Stomach (tissue), 4 donors: ENCODE measurements at regions not wholly inside any gene's neighbourhood (a gene's known extent, or its start where the extent isn't known, plus 50 kb on each side); places are given as distances from the start of the nearest gene placed in this dataset.

Experiments used
- POLR2AphosphoS5 ChIP-seq, 3 donors: sonication (generic); formaldehyde crosslinking; IDR thresholded peaks; one replicate each; pipeline ENCODE4 v1.6.1; 2016; ENCODE audit warnings: antibody characterized with exemption in 3 of 3
- TF ChIP-seq, protein P1 (sequence below), 7 experiments: fragments of 450-650 bp in 4 of 7; fragments of 200-600 bp in 3 of 7; sonication (generic) in 3 of 7; IDR thresholded peaks; one replicate each; pipeline ENCODE4 v1.5.1; 2016 to 2019; ENCODE audit warnings: antibody characterized with exemption in 7 of 7, control low read depth in 2 of 7, mild to moderate bottlenecking in 1 of 7

DNA sequence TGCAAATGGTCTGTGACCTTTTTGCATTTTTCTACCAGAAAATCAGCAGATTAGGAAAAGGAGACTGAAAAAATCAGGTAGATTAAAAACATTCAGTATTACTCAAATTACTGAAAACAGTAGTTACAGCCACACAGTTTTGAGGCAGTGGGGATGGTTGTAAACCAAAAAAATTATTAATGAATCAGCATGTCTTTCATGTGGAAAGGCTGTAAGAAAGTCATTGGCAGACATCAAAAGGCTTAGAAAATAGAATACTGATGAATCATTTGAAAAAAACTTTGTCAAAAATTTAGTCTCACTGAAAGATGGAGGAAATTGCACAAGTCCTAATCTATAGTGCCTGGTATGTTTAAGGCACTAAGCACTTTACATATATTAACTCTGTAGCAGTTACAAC is 133.9 kb upstream of the GCFC2 start:
- no peak for TF ChIP-seq POLR2AphosphoS5 (IDR thresholded peaks at IDR 0.05)
- TF ChIP-seq, protein P1, sequence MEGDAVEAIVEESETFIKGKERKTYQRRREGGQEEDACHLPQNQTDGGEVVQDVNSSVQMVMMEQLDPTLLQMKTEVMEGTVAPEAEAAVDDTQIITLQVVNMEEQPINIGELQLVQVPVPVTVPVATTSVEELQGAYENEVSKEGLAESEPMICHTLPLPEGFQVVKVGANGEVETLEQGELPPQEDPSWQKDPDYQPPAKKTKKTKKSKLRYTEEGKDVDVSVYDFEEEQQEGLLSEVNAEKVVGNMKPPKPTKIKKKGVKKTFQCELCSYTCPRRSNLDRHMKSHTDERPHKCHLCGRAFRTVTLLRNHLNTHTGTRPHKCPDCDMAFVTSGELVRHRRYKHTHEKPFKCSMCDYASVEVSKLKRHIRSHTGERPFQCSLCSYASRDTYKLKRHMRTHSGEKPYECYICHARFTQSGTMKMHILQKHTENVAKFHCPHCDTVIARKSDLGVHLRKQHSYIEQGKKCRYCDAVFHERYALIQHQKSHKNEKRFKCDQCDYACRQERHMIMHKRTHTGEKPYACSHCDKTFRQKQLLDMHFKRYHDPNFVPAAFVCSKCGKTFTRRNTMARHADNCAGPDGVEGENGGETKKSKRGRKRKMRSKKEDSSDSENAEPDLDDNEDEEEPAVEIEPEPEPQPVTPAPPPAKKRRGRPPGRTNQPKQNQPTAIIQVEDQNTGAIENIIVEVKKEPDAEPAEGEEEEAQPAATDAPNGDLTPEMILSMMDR (IDR thresholded peaks at IDR 0.05) = no peak
